ENCODE measurements at regions not wholly inside any gene's neighbourhood (a gene's known extent, or its start where the extent isn't known, plus 50 kb on each side); places are given as distances from the start of the nearest gene placed in this dataset.

DNA sequence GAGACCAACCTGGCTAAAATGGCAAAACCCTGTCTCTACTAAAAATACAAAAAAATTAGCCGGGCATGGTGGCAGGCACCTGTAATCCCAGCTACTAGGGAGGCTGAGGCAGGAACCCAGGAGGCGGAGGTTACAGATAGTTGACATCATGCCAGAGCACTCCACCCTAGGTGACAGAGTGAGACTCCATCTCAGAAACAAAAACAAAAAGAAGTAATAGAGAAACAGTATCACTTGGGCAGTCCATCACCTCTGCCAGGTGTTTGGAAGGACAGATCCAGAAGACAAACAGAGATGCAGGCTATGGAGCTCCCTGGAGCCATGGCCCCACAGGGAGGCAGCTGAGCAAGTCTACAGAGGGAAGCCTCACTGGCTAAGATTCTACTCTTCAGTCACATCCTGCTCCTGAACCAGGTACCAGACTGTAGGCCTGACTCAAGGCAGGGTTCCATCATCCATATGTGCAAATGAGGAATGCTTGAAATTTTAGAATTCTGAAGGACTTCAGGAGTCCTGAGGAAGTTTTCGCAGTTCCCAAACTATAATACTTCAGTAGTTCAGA, 81.4 kb upstream of the CPEB2 start:
- TF ChIP-seq, protein P1, sequence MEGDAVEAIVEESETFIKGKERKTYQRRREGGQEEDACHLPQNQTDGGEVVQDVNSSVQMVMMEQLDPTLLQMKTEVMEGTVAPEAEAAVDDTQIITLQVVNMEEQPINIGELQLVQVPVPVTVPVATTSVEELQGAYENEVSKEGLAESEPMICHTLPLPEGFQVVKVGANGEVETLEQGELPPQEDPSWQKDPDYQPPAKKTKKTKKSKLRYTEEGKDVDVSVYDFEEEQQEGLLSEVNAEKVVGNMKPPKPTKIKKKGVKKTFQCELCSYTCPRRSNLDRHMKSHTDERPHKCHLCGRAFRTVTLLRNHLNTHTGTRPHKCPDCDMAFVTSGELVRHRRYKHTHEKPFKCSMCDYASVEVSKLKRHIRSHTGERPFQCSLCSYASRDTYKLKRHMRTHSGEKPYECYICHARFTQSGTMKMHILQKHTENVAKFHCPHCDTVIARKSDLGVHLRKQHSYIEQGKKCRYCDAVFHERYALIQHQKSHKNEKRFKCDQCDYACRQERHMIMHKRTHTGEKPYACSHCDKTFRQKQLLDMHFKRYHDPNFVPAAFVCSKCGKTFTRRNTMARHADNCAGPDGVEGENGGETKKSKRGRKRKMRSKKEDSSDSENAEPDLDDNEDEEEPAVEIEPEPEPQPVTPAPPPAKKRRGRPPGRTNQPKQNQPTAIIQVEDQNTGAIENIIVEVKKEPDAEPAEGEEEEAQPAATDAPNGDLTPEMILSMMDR (IDR thresholded peaks at IDR 0.05 in 4 of 5, conservative IDR thresholded peaks at IDR 0.05 in 1 of 5): no peak
- TF ChIP-seq POLR2A (IDR thresholded peaks at IDR 0.05): no peak

Data from gastrocnemius medialis (tissue), 4 donors.